HG02759 (cell line): ENCODE measurements at regions not wholly inside any gene's neighbourhood (a gene's known extent, or its start where the extent isn't known, plus 50 kb on each side); places are given as distances from the start of the nearest gene placed in this dataset.
"Not testable (repeated sequence)": the region's sequence is repeated elsewhere in the genome, so short reads cannot be mapped to it uniquely, and the experiment has no call there.

Source experiments
- ATAC-seq: cut with Tn5 transposase; IDR thresholded peaks from one replicate; pipeline ENCODE4 v1.9.1; 2021; ENCODE audit warnings: mild to moderate bottlenecking, moderate library complexity; ENCODE audit not compliant: unreplicated experiment

DNA sequence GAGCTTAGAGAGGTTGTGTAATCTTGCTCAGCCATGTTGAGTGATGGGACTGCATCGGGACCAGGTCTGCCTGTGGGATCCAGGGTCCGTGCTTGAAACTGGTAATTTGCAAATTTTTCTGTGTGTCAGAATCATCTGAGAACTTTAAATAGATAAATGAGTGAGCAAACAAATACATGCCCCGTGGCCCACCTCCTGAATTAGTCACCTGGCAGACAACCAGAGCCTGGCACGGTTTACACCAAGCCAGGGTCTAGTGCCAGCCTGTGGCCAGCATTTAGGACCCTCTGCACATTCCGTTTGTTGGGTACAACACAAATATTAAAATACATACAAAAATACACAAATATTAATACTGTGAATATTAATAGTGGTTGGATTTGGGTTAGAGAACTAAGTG lies 90.6 kb upstream of the STOX2 start:
- no peak for ATAC-seq

DNA sequence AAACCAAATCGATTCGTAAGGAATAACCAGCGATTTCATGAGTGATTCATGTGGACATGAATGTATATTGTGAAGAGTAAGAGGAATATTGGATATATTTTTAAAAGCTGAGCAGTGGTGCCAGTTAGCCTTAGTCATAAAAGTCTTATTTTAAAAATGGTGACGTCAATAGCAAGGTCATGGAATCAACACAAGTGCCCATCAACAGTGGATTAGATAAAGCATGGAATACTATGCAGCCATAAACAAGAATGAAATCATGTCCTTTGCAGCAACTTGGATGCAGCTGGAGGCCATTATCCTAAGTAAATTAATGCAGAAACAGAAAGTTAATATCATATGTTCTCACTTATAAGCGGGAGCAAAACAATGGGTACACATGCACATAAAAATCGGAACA lies 89.0 kb upstream of the STOX2 start:
- ATAC-seq, result no peak

DNA sequence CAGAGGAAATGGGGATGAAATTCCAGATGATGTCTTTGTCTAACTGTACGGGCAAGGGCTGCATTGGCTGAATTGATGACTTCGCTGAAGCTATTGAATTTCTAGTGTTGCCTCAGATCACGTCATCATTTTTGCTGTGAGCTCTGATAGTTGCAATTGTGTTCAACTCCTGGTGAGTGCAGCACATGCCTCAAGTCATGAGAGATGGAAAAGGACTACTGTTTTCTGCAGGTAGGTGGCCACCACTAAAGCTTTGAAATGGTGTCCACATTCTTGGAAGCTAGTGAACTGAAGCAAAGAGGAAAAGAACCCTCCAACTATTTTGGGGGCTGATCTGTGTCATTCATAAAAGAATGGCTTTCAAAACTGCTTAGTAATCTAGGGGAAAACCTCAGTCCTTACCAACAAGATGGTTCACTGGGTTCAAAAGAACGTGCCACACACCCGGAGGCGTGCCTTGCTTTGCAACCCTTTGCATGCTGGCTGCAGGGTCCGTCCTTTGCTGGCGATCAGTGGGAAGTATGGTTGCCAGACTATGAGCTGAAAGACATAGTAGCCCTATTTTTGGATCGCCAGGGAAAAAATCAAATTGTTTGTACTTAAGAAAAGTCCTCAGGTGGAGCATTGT lies 88.1 kb upstream of the STOX2 start:
- no peak for ATAC-seq

DNA sequence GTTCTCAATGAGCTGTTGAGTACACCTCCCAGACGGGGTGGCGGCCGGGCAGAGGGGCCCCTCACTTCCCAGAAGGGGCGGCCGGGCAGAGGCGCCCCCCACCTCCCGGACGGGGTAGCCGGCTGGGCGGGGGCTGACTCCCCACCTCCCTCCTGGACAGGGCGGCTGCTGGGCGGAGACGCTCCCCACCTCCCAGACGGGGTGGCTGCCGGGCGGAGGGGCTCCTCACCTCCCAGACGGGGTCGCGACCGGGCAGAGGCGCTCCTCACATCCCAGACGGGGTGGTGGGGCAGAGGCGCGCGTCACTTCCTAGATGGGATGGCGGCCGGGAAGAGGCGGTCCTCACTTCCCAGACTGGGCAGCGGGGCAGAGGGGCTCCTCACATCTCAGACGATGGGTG lies 86.5 kb upstream of the STOX2 start:
- not testable (repeated sequence) for ATAC-seq

DNA sequence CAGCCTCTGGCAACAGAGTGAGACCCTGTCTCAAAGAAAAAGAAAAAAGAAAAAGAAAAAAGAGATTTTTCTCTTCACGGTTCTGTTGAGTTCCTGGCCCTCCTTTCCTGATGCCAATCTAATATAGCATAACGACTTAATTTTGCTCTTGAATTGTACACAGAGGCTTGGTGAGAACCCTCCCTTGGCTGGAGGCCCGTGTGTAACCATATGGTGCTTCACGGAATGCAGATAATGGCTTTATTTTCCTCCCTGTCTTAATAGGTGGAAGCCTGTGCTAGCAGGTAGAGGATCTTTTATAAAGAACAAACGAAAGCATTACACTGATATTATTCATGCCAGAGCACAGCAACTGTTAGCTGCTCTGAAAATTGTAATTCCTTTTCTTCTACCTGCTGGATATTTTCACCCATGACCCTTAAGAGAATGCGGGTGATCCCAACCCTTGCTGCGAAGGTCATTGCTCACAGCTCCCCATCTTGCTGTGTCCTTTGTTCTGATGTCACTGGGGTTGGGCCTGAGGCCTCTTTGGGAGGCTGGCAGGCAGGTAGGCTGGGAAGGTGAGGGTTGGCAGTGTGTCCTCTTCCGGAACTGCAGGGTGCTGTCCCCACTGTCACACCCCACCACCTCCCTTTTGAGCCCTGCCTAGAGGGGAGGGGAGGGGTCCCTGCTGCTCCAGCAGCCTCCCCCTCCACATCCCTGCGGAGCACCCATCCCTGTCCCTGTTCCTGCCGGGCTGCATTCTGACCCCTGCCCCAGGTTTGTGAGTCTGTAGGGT lies 83.8 kb upstream of the STOX2 start:
- ATAC-seq, result no peak

DNA sequence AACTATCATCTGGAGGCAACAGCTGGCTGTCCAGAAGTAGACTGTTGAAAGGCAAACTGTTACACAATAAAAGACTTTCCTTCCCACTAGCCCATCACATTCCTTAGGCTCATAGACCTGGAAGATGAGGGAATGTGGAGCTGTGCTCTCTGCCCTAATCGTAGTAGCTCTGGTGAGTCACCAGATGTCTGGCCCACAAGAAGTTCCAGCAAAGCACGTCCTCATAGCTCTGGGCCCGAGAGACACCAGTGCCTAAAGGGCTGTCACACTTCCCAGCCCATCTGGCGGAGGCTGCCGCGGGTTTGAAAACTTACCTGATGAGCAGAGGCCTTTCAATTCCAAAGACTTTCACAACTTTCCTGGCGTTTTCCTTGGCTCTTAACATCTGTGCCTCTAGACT lies 81.7 kb upstream of the STOX2 start:
- no peak for ATAC-seq

DNA sequence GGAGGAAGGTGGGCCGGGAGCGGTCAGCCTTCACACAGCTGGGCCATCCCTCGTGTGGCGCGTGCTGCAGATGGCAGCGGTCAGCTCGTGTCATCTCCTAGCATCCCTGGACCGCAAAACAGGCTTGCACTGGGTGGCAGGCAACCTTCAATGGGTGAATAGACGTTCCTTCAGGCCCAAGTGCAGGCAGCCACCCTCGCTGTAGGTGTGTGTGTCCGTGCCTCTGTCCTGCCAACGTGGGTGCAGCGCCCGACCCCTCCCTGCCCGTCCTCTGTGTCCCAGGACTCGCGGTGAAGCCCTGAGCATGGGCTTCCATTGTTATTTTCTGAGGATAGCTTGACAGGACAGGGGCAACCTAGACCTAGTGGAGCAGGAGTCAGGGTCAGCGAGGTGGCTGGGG lies 79.8 kb upstream of the STOX2 start:
- ATAC-seq, result no peak

DNA sequence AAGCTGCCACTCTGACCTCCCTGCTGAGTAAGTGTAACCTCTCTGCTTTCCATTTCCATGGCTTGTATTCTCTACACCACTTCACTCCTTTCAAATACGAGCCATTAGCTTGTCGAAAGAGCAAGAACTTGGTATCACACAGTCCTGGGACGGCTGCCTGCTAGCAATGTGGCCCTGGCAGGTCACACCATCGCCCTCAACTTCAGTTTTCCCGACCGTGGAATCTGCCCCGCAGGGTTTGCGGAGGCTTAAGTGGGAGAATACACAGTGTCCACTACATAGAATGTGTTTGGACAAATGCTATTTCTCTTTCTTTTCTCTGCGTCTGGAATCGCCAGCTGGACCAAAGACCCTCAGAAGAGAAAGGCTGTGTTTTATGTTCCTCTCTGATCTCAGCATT lies 78.6 kb upstream of the STOX2 start:
- no peak for ATAC-seq

DNA sequence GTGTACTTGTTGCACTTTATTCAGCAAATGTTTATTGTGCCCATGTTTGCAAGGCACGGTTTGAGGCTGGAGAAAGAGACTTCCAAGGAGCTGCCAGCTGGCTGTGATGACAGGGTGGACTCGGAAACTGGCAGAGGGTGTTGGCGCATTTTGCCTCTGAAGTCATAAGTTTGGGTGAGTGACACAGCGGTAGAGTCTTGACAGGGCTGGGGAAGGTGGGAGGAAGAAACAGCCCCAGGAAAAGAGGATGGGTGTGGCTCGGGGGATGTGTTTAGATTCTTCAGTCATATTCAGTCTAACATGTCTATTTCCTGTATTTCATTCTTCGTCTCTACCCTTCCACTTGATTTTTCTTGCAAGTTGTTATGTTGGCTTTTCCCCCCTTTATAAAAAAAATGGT lies 77.0 kb upstream of the STOX2 start:
- no peak for ATAC-seq

DNA sequence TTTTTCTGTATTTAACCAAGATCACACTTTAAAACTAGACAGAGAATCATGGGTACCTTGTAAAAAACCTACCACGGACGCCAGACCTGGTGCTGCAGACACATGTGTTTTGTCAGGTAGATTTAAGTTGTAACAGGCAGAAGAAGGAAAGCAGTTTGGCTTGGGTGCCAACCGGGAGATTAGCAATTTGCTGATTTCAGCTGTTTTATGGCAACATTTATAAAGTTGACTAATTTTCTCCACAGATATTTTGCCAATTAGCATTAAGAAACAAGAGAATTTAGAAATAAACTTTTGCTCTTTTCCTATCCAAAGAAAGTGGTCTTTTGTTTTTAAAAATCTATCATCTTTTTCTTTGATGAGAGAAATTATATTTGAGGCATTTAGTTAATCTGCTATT lies 76.3 kb upstream of the STOX2 start:
- no peak for ATAC-seq

DNA sequence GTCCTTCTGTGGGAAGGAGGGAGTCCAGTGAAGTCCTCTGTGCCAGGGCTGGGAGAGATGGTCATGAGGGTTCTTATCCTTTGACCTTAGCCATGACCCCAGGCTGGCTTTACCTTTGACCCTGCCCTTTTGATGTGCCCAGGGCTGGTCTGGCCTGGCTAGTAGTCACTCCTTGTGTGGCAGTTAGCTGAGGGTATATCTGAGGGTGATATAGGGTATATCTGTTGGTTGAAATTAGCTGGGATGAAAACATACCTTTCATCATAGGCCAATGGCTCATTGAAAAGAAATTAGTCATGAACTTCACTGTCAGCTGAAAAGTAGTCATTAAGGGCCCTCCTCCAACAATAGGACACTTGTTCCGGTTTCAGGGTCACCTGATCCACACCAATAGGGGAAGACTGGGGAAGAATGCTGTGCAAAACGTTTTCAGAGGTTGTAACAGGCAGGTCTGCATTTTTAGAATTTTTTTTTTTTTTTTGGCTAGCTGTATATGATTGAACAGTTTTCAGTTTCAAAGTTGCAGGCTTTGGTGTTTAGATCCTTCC lies 74.6 kb upstream of the STOX2 start:
- no peak for ATAC-seq

DNA sequence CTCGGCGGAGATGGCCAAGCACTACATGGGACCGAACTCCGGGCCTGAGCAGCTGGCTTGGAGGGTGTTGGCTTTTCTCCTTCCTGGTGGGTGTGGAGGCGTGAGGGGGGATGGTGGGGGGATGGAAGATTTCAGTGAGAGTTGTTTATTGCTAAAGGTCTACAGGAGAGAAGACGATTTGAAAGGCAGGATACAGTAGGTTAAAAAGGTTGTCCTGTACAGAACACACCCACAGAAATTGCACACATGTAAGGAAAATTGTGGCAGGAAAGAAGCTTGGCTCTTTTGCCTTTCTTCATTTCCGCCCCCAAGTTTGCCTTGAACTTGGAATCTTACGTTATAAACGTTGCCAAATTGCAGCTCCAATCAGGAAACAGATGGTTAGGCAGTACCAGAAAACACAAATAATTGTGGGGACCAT lies 74.1 kb upstream of the STOX2 start:
- no peak for ATAC-seq

DNA sequence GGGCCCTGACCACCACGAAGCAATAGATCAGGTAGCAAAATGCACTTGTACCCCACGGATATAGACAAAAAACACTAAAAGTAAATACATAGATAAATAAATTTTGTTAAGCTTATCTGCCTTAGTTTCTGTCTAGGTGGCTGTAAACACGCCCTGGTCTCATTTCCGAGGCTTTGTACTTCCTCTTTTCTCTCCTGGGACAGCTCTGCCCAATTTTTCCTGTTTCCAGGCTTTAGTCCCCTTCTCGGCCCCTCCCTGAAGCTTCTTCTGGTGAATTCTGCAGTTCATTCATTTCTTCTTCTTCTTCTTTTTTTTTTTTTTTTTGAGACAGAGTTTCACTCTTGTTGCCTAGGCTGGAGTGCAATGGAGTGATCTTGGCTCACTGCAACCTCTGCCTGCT lies 73.4 kb upstream of the STOX2 start:
- no peak for ATAC-seq

DNA sequence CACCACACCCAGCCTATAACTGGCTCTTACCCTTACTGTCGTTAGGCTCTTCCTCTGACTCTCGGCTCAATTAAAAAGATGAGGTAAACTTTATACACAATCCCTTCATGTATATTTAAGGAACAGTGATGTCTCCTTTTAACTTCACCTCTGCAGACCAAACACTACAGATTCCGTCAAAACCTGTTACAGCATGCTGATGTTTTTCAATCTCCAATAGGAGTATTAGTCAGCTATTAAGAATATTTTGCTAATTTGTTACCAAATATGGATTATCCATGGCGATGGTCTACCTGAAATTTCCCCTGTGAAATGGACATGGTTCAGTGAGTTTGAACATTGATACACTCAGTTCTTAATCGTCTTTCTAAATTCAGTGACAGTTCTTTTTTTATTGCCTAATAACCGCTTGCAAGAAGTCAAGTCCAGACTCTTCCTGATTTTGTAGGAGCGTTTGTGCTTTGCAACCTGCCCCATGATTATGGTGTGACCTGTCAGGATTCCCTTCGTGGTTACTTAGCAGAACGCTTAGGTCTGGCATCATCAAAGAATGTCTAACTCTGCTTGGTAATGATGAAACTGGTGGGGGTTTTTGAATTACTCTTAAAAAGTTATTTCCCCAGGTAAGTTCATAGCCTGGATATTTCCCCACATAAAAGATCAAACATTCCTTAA lies 72.2 kb upstream of the STOX2 start:
- no peak for ATAC-seq

DNA sequence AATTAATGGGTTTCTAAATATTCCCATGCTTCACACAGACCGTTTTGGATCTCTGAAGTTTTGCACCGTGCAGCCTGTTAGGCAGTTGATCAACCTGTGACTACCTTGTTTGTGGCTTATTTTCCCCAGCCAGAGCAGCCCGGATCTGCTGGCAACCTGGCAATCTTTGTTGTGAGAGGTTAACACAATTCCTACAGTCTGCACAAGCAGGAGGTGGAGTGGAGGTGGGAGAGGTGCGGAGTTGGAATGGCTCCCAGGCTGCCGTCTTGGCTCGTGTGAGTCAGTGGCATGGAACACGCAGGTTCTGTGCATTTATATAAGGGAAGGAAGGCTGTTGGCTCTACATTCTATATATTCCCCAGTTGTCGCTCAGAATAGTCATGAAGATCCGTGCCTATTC lies 70.9 kb upstream of the STOX2 start:
- ATAC-seq, result no peak

DNA sequence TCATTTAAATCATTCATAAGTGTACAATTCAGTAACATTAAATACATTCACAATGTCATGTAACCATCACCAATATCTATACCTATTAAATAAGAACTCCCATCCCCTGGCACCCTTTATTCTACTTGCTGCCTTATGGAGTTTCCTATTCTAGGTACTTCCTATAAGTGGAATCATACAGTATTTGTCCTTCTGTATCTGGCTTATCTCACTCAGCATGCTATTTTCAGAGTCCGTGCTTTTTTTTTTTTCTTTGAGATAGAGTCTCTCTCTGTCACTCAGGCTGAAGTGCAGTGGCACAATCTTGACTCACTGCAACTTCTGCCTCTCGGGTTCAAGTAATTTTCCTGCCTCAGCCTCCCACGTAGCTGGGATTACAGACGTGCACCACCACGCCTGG lies 67.9 kb upstream of the STOX2 start:
- no peak for ATAC-seq

DNA sequence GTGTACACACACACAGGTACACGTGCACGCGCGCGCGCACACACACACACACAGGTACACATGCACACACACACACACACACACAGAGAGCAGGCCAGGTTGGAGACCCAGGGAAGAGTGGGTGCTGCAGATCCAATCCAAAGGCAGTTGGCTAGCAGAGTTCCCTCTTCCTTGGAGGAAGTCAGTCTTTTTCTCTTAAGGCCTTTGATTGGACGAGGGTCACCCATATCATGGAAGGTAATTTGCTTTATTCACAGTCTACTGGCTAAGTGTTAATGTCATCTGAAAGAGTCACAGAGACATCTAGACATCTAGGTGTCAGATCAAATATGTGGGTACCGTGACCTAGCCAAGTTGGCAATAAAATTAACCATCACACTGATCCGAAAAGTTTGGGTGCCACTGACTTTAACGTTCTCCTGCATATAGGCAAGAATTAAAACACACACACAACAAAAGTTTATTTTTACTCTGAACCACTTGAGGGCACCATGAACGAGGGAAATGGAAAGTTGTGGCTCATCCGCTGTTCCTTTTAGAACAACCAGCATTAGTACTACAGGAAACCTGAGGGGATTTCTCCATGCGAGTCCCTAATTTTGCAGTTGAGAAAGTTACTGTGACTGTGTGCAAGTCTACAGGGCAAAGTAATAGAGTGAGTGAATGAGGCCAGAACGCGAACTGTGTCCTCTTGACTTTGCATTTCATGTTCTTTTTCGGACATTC lies 66.0 kb upstream of the STOX2 start:
- no peak for ATAC-seq

DNA sequence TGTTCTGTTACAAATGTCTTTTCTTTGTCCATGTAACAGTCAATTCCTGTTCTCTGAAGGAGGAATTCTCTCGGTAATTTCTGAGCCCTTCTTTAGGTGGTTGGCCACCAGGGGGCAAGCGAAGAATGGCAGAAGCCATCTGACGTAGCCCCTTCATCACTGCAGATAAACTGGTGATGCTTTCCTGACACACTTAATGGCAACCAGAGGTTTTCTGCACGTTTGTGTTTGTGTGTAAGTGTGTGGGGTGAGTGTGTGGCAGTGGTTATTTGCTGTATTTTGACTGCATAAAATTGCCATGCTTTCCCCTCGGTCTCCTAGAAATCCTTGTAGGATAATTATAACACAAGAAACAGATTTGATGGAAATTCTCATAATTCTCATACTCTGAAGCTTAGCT lies 64.8 kb upstream of the STOX2 start:
- peak; percentile 81 for ATAC-seq

DNA sequence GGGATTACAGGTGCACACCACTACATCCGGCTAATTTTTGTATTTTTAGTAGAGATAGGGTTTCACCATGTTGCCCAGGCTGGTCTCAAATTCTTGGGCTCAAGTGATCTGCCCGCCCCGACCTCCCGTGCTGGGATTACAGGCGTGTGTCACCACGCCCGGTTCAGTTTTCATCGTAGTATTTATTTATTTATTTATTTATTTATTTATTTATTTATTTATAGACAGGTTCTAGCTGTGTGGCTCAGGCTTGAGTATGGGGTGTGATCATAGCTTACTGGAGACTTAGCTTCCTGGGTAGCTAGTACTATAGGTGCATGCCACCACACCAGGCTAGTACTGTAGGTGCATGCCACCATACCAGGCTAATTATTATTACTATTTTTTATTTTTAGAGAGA lies 64.1 kb upstream of the STOX2 start:
- no peak for ATAC-seq

DNA sequence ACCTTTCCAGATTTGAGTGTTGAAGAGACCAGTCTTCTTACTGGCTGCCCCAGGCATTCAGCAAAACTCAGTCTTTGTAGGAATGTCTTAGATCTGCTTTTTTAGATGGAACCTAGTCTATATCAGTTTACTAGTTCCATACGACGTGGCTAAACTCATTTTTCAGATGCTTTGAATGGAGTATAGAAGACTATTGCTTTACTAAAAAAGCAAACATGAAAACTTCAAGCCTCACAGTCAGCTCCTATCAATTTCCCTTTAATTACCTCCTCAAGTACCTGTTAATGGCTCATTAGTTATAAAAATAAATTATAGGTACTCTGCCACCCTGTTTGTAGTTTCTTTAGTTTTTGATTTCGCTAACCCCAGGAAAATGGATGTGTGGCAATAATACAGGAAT lies 63.0 kb upstream of the STOX2 start:
- no peak for ATAC-seq

DNA sequence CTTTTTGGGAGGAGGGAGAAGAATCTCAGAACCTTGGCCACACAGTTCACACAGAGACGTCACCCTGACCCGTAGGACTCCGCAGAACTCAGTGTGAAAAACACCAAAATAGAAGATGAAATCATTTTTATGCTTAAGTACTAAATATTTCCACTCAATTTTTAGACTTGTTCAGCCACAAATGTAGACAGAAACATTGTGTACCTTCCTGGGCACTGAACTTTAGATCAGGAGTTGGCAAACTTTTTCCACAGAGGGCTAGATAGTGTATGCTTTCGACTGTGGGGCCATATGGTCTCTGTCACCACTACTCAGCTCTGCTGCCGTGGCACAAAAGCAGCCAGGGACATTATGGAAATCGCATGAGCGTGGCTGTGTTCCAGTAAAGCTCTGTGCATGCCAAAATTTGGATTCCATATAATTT lies 61.8 kb upstream of the STOX2 start:
- no peak for ATAC-seq
